RWPE1 (cell line): ENCODE measurements at regions not wholly inside any gene's neighbourhood (a gene's known extent, or its start where the extent isn't known, plus 50 kb on each side); places are given as distances from the start of the nearest gene placed in this dataset.

Source experiments
- CTCF ChIA-PET: fragments of 350-600 bp; sonication (Branson Sonifier 250); formaldehyde crosslinking; extraction: SDS; loops from one replicate; lab custom pipeline; 2021; lab: Yijun Ruan, JAX
- POLR2A ChIA-PET: fragments of 400-600 bp; formaldehyde crosslinking; extraction: SDS; loops from one replicate; lab custom pipeline; 2020; ENCODE audit warnings: antibody characterized with exemption; ENCODE audit not compliant: low non-redundant PET; lab: Yijun Ruan, JAX
- DNase-seq: peaks from one replicate; pipeline ENCODE4 v3.0.0; 2012; ENCODE audit warnings: low spot score
- H3K27ac ChIP-seq: fragments of 450-650 bp; 2 replicates; pipeline ENCODE4 v1.5.1; 2017
- CTCF ChIP-seq: fragments of 450-650 bp; conservative IDR thresholded peaks from 2 replicates; pipeline ENCODE4 v1.5.1; 2017; ENCODE audit warnings: low read depth, mild to moderate bottlenecking

GRCh38 chr6:165976684-165977083 is 191.0 kb downstream of the TBXT start:
- no peak for TF ChIP-seq CTCF
- CTCF ChIA-PET: no interaction called here
- DNase-seq: no peak
- no peak overlapping the region for H3K27ac ChIP-seq
- POLR2A ChIA-PET: no interaction called here

GRCh38 chr6:165974817-165975216 is 192.8 kb downstream of the TBXT start:
- ChIA-PET CTCF (interaction anchor here (0.6 kb wide), 1 partner anchor 32 kb away, joined by 3 read pairs; no protein-coding TSS in a partner anchor), POLR2A (no interaction called here)
- no peak for DNase-seq
- no peak for TF ChIP-seq CTCF
- H3K27ac ChIP-seq: no peak overlapping the region

- CTCF ChIA-PET: interaction anchor here (0.6 to 0.7 kb wide), 3 partner anchors 10 to 477 kb away, joined by 3 to 6 read pairs (median 3); no protein-coding TSS in a partner anchor
- no peak for DNase-seq
- no peak for TF ChIP-seq CTCF
- H3K27ac ChIP-seq: no peak overlapping the region
- POLR2A ChIA-PET: no interaction called here
Measured at GRCh38 chr6:165973473-165973872, 194.2 kb downstream of the TBXT start.

- POLR2A ChIA-PET: no interaction called here
- DNase-seq: no peak
- no peak for TF ChIP-seq CTCF
- CTCF ChIA-PET: no interaction called here
- no peak overlapping the region for H3K27ac ChIP-seq
Measured at GRCh38 chr6:165972139-165972802, 195.4 kb downstream of the TBXT start.

GRCh38 chr6:165971202-165971601 is 196.4 kb downstream of the TBXT start:
- no peak for TF ChIP-seq CTCF
- POLR2A ChIA-PET: no interaction called here
- DNase-seq: no peak
- no peak overlapping the region for H3K27ac ChIP-seq
- CTCF ChIA-PET: no interaction called here

- ChIA-PET POLR2A (no interaction called here), CTCF (no interaction called here)
- no peak for DNase-seq
- no peak overlapping the region for H3K27ac ChIP-seq
- no peak for TF ChIP-seq CTCF
Measured at GRCh38 chr6:165970001-165970400, 197.7 kb downstream of the TBXT start.
